Psoas muscle (tissue), 7 donors: ENCODE measurements at regions not wholly inside any gene's neighbourhood (a gene's known extent, or its start where the extent isn't known, plus 50 kb on each side); places are given as distances from the start of the nearest gene placed in this dataset.

Experiments used
- ATAC-seq, 4 donors: fragments of 200-7000 bp; cut with Tn5 transposase; one replicate each; pipeline ENCODE4 v1.9.1; 2020; ENCODE audit warnings: moderate library complexity in 3 of 4, mild to moderate bottlenecking in 2 of 4
- DNase-seq, 2 donors: peaks; one replicate each; pipeline ENCODE4 v3.0.0-alpha.2; 2020
- H3K27ac ChIP-seq: fragments of 200-600 bp; one replicate; pipeline ENCODE4 v1.8.0; 2022
- H3K27me3 ChIP-seq, 3 donors: fragments of 200-600 bp in 1 of 3; one replicate each; pipeline versions ENCODE4 v1.6.1 to v1.8.0; 2013 to 2022; ENCODE audit warnings: low read length in 2 of 3, mild to moderate bottlenecking in 2 of 3, moderate library complexity in 1 of 3; ENCODE audit not compliant: insufficient read depth in 3 of 3
- H3K36me3 ChIP-seq, 2 donors: fragments of 200-600 bp in 1 of 2; one replicate each; pipeline versions ENCODE4 v1.6.1 to v1.8.0; 2013 to 2022; ENCODE audit warnings: low read depth in 1 of 2, mild to moderate bottlenecking in 1 of 2, moderate library complexity in 1 of 2; ENCODE audit not compliant: insufficient read depth in 1 of 2
- H3K4me1 ChIP-seq: fragments of 200-600 bp; one replicate; pipeline ENCODE4 v1.8.0; 2022
- H3K4me3 ChIP-seq: fragments of 200-600 bp; one replicate; pipeline ENCODE4 v1.8.0; 2022; ENCODE audit warnings: mild to moderate bottlenecking
- H3K9me3 ChIP-seq: fragments of 200-600 bp; one replicate; pipeline ENCODE4 v1.8.0; 2022
- WGBS, 3 donors: extraction: QIAGEN DNeasy Blood & Tissue Kit; methylation state at CpG; one replicate each; pipeline versions ENCODE4 v1.1.6 to v1.1.7; 2013; 5-methylcytosine and 5-hydroxymethylcytosine counted together
- intact Hi-C, 2 donors: fragments of 100-400 bp; cut with DNase I; formaldehyde crosslinking; loops; one replicate each; pipeline versions ENCODE4 v1.11.0 to v1.14.2; 2022
- TF ChIP-seq, protein P1 (sequence below): fragments of 200-600 bp; IDR thresholded peaks from one replicate; pipeline ENCODE4 v1.8.0; 2022; ENCODE audit warnings: antibody characterized with exemption
- donor health status: healthy with polysubstance abuse.
- donor health status: DM: no; HTN: no; CAD: no; lungs with moderate emphysema.
- donor health status: Bipolar disorder and iron deficiency.
- donor health status: healthy.
- donor health status: DM: yes; HTN: yes; CAD: no.
- donor health status: DM: no; HTN: no; CAD: no.
- donor health status: DM: yes; HTN: yes; CAD: no.

DNA sequence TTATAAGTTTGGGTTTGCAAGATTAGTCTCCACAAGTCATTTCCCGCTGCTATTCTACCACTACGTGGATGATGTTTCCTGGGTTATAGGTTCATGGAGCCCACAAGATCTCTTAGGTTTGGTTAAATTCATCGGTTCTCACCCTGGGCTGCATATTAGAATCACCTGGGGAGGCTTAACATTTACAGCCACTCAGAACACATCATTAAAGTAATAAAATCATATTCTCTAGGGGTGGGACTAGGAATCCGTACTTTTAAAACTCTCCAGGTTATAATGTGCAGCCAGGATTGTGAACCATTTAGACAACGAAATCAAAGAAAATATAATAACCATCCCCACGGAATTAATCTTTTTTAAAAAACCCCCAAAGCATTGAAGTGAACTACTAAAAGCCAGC, 167.7 kb downstream of the ACTR3 start:
- Histone ChIP-seq H3K9me3 (no peaks in the 10 kb centered on the region), H3K27ac (no peak overlapping the region), H3K4me3 (no peak overlapping the region), H3K27me3 (no peaks in the 10 kb centered on the region), H3K36me3 (no peaks in the 10 kb centered on the region), H3K4me1 (no peaks in the 10 kb centered on the region)
- DNase-seq (no peak), ATAC-seq (no peak)
- intact Hi-C loops: no loop called here
- WGBS, 3 donors: 75 to 80% (median 78%) methylated on average over 6 of the region's 6 CpGs
- TF ChIP-seq, protein P1, sequence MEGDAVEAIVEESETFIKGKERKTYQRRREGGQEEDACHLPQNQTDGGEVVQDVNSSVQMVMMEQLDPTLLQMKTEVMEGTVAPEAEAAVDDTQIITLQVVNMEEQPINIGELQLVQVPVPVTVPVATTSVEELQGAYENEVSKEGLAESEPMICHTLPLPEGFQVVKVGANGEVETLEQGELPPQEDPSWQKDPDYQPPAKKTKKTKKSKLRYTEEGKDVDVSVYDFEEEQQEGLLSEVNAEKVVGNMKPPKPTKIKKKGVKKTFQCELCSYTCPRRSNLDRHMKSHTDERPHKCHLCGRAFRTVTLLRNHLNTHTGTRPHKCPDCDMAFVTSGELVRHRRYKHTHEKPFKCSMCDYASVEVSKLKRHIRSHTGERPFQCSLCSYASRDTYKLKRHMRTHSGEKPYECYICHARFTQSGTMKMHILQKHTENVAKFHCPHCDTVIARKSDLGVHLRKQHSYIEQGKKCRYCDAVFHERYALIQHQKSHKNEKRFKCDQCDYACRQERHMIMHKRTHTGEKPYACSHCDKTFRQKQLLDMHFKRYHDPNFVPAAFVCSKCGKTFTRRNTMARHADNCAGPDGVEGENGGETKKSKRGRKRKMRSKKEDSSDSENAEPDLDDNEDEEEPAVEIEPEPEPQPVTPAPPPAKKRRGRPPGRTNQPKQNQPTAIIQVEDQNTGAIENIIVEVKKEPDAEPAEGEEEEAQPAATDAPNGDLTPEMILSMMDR: no peak

DNA sequence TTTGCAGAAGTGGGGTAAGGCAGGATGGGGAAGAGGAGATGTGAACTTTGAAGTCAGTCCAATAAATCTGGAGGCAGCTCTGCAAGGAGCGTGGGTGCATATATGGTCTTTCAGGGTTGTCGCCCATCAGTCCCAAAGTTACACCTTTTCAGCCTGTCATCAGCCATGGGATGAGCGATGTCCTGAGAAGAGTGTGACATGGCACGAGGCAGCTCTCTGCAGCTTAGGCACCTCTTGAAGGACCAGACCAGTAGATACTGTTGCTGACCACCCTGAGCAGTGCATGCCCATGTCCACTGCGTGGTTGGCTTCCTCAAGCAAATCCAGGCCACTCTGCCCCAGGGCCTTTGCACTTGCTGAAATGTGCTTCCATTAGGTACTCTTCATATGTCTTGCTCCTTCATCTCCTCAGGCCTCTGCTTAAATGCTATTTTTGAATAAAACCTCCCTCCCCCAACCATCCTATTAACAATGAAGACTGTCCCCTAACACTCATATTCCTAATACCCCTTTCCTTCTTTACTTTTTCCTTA, 171.7 kb downstream of the ACTR3 start:
- WGBS, 3 donors: 83 to 88% (median 88%) methylated on average over 5 of the region's 5 CpGs
- Histone ChIP-seq H3K9me3 (no peaks in the 10 kb centered on the region), H3K27ac (no peak overlapping the region), H3K4me1 (no peaks in the 10 kb centered on the region), H3K36me3 (no peaks in the 10 kb centered on the region), H3K27me3 (no peaks in the 10 kb centered on the region), H3K4me3 (no peak overlapping the region)
- intact Hi-C loops: no loop called here
- TF ChIP-seq, protein P1: no peak
- no peak for DNase-seq
- ATAC-seq: no peak

DNA sequence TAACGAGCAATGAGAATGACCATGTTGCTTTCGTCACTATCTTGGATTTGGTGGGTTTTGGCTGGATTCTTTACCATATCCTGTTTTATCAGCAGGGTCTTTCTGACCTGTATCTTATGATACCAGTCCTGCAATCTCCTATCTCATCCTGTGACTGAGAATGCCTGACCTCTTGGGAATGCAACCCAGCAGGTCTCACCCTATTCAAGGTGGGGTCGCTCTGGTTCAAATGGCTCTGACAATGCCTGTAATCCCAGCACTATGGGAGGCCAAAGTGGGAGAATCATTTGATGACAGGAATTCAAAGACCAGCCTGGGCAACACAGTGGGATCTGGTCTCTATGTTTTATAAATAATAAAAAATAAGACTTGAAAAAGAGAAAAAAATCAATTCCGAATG, 173.5 kb downstream of the ACTR3 start:
- H3K4me3 ChIP-seq: no peak overlapping the region
- TF ChIP-seq, protein P1: no peak
- intact Hi-C loops: no loop called here

DNA sequence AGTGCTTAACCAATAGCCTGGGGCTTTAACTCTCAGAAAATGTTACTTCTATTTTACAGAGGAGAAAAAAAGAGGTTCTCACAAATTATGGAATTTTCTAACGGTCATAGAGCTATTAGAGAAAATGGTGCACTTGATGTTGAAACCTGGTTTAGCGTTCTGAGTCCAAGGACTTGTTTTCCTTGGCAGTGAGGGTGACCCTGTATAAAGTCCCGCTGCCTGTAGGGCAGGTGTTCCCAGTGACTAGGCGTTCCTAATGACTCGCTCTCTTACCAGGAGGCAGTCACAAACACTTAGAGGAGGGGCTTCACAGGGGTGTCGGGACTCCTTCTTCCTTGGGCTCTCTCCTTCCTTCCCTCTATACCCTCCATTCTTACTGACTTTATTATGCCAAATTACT, 175.8 kb downstream of the ACTR3 start:
- WGBS, 3 donors: 58 to 71% (median 68%) methylated on average over 6 of the region's 6 CpGs
- H3K36me3 ChIP-seq: no peaks in the 10 kb centered on the region
- H3K27me3 ChIP-seq: no peaks in the 10 kb centered on the region
- no peaks in the 10 kb centered on the region for H3K4me1 ChIP-seq
- ATAC-seq (no peak), DNase-seq (no peak)
- TF ChIP-seq, protein P1: no peak
- H3K27ac ChIP-seq: no peak overlapping the region
- H3K9me3 ChIP-seq: no peaks in the 10 kb centered on the region
- intact Hi-C loops: no loop called here
- no peak overlapping the region for H3K4me3 ChIP-seq

More for the DNA sequence above, 173.5 kb downstream of the ACTR3 start:
- no peak for ATAC-seq
- no peaks in the 10 kb centered on the region for H3K9me3 ChIP-seq
- 73 to 81% (median 77%) methylated on average over 4 of the region's 4 CpGs for WGBS, 3 donors
- no peak overlapping the region for H3K27ac ChIP-seq
- no peaks in the 10 kb centered on the region for H3K4me1 ChIP-seq
- no peaks in the 10 kb centered on the region for H3K27me3 ChIP-seq
- no peak for DNase-seq
- H3K36me3 ChIP-seq: no peaks in the 10 kb centered on the region

DNA sequence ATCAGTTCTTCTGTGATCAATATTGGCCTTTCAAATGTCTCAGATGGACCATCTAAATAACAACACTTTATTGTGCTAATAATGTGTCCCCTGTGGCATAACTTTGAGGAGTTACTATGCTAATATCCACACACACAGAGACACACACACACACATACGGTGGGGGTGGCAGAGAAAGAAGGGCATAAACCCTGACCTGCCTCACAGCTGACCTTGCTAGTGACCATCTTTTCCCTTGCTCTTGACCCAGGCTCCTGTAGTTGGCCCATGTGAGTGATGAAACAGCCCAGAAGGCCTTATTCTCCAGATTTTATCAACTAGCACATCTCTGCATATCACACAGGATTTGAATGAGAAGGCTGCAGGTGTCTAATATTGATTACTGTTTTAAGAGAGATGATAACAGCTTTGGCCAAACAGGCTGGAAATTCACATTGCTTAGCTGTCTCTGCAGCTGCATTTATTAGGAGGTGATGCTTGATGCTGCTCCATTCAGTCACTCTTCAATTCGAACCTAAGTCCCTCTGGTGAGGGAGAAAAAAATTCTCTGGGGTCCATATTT, 176.4 kb downstream of the ACTR3 start:
- TF ChIP-seq, protein P1: no peak
- DNase-seq (no peak), ATAC-seq (no peak)
- intact Hi-C loops: no loop called here
- H3K4me1 ChIP-seq: no peaks in the 10 kb centered on the region
- H3K27ac ChIP-seq: no peak overlapping the region
- H3K36me3 ChIP-seq: no peaks in the 10 kb centered on the region
- H3K27me3 ChIP-seq: no peaks in the 10 kb centered on the region
- H3K4me3 ChIP-seq: no peak overlapping the region
- 36 to 56% (median 52%) methylated on average over 2 of the region's 2 CpGs for WGBS, 3 donors
- no peaks in the 10 kb centered on the region for H3K9me3 ChIP-seq
